Right kidney (tissue), 1 donor: ENCODE measurements at regions not wholly inside any gene's neighbourhood (a gene's known extent, or its start where the extent isn't known, plus 50 kb on each side); places are given as distances from the start of the nearest gene placed in this dataset.

Source experiments
- DNase-seq: peaks from one replicate; pipeline ENCODE4 v3.0.0-alpha.2; 2016

DNA sequence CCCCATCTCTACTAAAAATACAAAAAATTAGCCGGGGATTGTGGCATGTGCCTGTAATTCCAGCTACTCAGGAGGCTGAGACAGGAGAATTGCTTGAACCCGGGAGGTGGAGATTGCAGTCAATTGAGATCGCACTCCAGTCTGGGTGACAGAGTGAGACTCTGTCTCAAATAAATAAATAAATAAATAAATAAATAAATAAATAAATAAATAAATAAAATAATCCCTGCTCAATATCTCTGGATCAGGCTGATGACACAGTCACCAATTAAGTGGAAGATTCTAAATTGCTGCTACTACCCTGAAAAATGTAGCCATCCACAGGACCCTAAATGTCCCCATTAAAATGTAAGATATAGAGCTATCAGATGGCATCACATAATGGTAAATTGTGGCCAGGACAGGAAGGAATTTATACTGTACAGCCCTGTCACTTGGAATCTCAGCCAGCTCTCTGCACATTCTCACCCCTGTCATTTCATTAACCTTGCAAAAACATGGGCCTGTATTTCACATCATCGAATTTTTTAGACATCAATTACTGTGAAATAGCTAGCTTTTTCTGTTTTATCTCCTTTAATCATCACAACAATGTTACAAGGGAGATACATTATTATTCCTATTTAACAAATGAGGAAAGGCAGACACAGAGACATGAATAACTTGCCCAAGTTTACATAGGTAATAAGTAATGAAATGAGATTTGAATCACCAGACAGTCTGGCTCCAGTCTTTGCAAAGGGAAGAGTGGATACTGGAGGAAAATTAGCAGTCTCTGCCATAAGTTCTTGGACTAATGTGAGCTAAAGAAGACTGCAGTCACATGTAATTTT is 56.7 kb upstream of the NTPCR start:
- DNase-seq, result no peak

DNA sequence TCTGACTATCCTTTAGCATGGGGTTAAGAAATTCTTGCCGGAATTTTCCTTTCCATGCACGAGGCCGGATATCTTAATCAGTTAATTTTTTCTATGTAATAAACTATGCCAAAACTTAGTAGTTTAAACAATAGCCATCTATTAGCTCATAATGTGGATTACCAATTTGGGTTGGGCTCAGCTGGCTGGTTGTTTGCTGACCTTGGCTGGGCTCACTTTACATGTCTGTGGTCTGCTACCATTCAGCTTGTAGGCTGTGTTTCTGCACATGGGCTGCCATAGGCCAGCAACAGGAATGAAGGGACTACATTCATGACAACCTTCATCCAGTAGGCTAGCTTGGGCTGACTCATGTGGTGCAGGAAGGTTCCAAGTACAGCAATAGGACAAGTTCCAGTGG is 56.0 kb upstream of the NTPCR start:
- no peak for DNase-seq

DNA sequence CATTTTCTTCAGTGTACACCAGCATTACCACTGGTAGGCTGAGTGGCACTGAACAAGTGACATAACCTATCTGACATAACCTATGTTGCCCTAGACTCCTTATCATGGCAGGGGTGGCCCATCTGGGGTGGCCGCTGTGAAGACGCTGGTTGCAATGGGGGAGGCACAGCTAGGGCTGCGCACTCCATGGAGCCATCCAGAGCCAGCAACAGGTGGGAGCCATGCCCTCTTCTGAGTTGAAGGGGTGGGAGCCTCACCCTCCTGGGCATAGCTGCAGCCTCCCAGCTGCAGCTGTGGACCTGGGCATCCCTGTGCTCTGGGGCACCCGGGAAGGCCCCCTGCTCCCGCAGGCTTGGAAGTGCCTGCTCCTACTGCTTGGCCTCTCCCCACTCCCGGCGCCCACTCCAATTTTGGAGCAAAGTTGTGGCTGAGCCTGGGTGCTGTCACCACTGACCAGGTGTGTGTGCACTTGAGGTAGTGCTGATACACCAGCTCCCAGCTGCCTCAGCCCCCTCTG is 52.4 kb upstream of the NTPCR start:
- DNase-seq, result no peak

DNA sequence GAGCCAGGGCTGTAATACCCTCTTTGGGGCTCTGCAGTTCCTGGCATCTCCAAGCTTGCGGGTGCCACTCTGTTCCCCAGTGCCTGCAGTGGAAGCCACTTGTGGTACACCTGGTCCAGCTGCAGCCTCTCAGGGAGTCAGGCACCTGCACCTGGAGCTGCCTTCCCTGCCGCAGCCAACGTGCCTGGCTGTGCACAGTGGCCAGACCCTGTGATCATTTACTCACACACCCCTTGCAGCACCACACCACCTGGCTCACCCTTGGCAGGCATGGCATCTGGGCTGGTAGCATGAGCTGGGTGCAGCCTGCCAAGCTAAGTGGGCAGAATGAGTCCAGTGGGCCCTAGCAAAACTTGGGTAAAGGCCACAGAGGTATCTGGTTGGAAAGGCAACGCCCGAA is 51.1 kb upstream of the NTPCR start:
- DNase-seq, result no peak

DNA sequence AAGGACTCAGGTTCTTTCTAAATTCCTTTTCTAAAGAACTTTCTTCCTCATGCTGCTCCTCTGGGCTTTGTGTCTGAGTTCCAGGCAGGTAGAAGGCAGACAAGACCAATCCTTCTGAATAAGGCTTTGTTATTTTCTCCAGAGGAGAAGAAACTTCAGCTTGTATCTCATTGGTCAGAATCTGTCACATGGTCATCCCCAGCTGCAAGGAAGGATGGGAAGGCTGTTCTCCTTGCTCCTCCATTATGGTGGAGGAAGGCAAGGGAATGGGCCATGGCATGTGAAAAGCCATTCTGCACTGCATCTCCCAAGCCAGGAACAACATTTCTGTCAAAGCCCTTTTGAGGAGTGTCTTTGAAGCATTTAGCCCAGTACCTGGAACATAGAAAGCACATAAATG is 50.6 kb upstream of the NTPCR start:
- no peak for DNase-seq
